Esophagus (tissue), 2 donors: ENCODE measurements at regions not wholly inside any gene's neighbourhood (a gene's known extent, or its start where the extent isn't known, plus 50 kb on each side); places are given as distances from the start of the nearest gene placed in this dataset.

ENCODE experiments used
- H3K27ac ChIP-seq, 2 donors: one replicate each; pipeline ENCODE4 v1.5.1; 2013; ENCODE audit warnings: low read depth in 2 of 2, mild to moderate bottlenecking in 2 of 2, inconsistent platforms in 1 of 2, low read length in 1 of 2, moderate library complexity in 1 of 2
- H3K27me3 ChIP-seq, 2 donors: one replicate each; pipeline ENCODE4 v1.6.1; 2013; ENCODE audit warnings: low read length in 2 of 2, control low read depth in 1 of 2, mild to moderate bottlenecking in 1 of 2; ENCODE audit not compliant: insufficient read depth in 2 of 2, control insufficient read depth in 1 of 2
- H3K36me3 ChIP-seq, 2 donors: one replicate each; pipeline ENCODE4 v1.6.1; 2013; ENCODE audit warnings: low read length in 1 of 2; ENCODE audit not compliant: control insufficient read depth in 2 of 2, insufficient read depth in 2 of 2
- H3K4me1 ChIP-seq, 2 donors: one replicate each; pipeline ENCODE4 v1.6.1; 2013; ENCODE audit warnings: low read length in 1 of 2; ENCODE audit not compliant: control insufficient read depth in 2 of 2, insufficient read depth in 2 of 2
- H3K4me3 ChIP-seq, 2 donors: one replicate each; pipeline ENCODE4 v1.5.1; 2013; ENCODE audit warnings: low read length in 2 of 2, mild to moderate bottlenecking in 2 of 2, low read depth in 1 of 2, moderate library complexity in 1 of 2
- H3K9me3 ChIP-seq, 2 donors: one replicate each; pipeline ENCODE4 v1.6.1; 2013; ENCODE audit warnings: mild to moderate bottlenecking in 2 of 2, low read depth in 1 of 2, low read length in 1 of 2, moderate library complexity in 1 of 2; ENCODE audit not compliant: control insufficient read depth in 2 of 2, insufficient read depth in 1 of 2
- WGBS, 2 donors: extraction: QIAGEN DNeasy Blood & Tissue Kit; methylation state at CpG; one replicate each; pipeline ENCODE4 v1.1.7; 2013; 5-methylcytosine and 5-hydroxymethylcytosine counted together
- donor health status: healthy with polysubstance abuse.
- donor health status: Bipolar disorder and iron deficiency.

- Histone ChIP-seq H3K36me3 (no peaks in the 10 kb centered on the region), H3K27ac (no peak overlapping the region), H3K4me1 (no peaks in the 10 kb centered on the region), H3K4me3 (no peak overlapping the region), H3K27me3 (no peaks in the 10 kb centered on the region), H3K9me3 (no peaks in the 10 kb centered on the region)
- 60 to 69% methylated on average over 1 of the region's 1 CpG for WGBS, 2 donors
These were observed 729.0 kb downstream of the KCNJ3 start for GRCh38 chr2:155427470-155427869.

GRCh38 chr2:155424518-155424917, 726.0 kb downstream of the KCNJ3 start:
- H3K4me3 ChIP-seq: no peak overlapping the region
- WGBS, 2 donors: 69 to 72% methylated on average over 2 of the region's 2 CpGs
- no peaks in the 10 kb centered on the region for H3K4me1 ChIP-seq
- H3K9me3 ChIP-seq: no peaks in the 10 kb centered on the region
- no peaks in the 10 kb centered on the region for H3K36me3 ChIP-seq
- no peak overlapping the region for H3K27ac ChIP-seq
- H3K27me3 ChIP-seq: no peaks in the 10 kb centered on the region

- H3K4me1 ChIP-seq: no peaks in the 10 kb centered on the region
- H3K27ac ChIP-seq: no peak overlapping the region
- no peaks in the 10 kb centered on the region for H3K9me3 ChIP-seq
- 78 to 100% methylated on average over 1 of the region's 1 CpG for WGBS, 2 donors
- H3K4me3 ChIP-seq: no peak overlapping the region
- H3K27me3 ChIP-seq: no peaks in the 10 kb centered on the region
- no peaks in the 10 kb centered on the region for H3K36me3 ChIP-seq
These were observed 720.3 kb downstream of the KCNJ3 start for GRCh38 chr2:155418753-155419152.

- Histone ChIP-seq H3K4me1 (no peaks in the 10 kb centered on the region), H3K9me3 (no peaks in the 10 kb centered on the region), H3K36me3 (no peaks in the 10 kb centered on the region), H3K27ac (no peak overlapping the region), H3K27me3 (no peaks in the 10 kb centered on the region), H3K4me3 (no peak overlapping the region)
- 63 to 82% methylated on average over 1 of the region's 1 CpG for WGBS, 2 donors
These were observed 714.1 kb downstream of the KCNJ3 start for GRCh38 chr2:155412598-155412997.

- Histone ChIP-seq H3K36me3 (no peaks in the 10 kb centered on the region), H3K4me3 (no peak overlapping the region), H3K9me3 (peaks cover 9 to 14% of the 10 kb centered on the region in 2 donors), H3K27me3 (no peaks in the 10 kb centered on the region), H3K27ac (no peak overlapping the region), H3K4me1 (no peaks in the 10 kb centered on the region)
- 79% methylated on average over 3 of the region's 3 CpGs for WGBS, 2 donors
These were observed 706.0 kb downstream of the KCNJ3 start for GRCh38 chr2:155404433-155405002.

- H3K9me3 ChIP-seq: no peaks in the 10 kb centered on the region
- H3K4me3 ChIP-seq: no peak overlapping the region
- H3K4me1 ChIP-seq: no peaks in the 10 kb centered on the region
- no peaks in the 10 kb centered on the region for H3K27me3 ChIP-seq
- H3K36me3 ChIP-seq: no peaks in the 10 kb centered on the region
- no peak overlapping the region for H3K27ac ChIP-seq
These were observed 694.9 kb downstream of the KCNJ3 start for GRCh38 chr2:155393406-155393805.

- Histone ChIP-seq H3K36me3 (no peaks in the 10 kb centered on the region), H3K4me3 (no peak overlapping the region), H3K4me1 (no peaks in the 10 kb centered on the region), H3K27ac (no peak overlapping the region), H3K27me3 (no peaks in the 10 kb centered on the region), H3K9me3 (no peaks in the 10 kb centered on the region)
- WGBS, 2 donors: 42 to 51% methylated on average over 2 of the region's 2 CpGs
These were observed 693.2 kb downstream of the KCNJ3 start for GRCh38 chr2:155391613-155392130.

GRCh38 chr2:155389224-155389623, 690.7 kb downstream of the KCNJ3 start:
- WGBS, 2 donors: 81 to 97% methylated on average over 1 of the region's 1 CpG
- H3K27me3 ChIP-seq: no peaks in the 10 kb centered on the region
- H3K4me3 ChIP-seq: no peak overlapping the region
- H3K4me1 ChIP-seq: no peaks in the 10 kb centered on the region
- no peak overlapping the region for H3K27ac ChIP-seq
- no peaks in the 10 kb centered on the region for H3K36me3 ChIP-seq
- H3K9me3 ChIP-seq: no peaks in the 10 kb centered on the region

GRCh38 chr2:155384555-155385123, 686.1 kb downstream of the KCNJ3 start:
- Histone ChIP-seq H3K36me3 (no peaks in the 10 kb centered on the region), H3K9me3 (no peaks in the 10 kb centered on the region), H3K27ac (no peak overlapping the region), H3K4me3 (no peak overlapping the region), H3K4me1 (no peaks in the 10 kb centered on the region), H3K27me3 (no peaks in the 10 kb centered on the region)
- 74 to 79% methylated on average over 3 of the region's 3 CpGs for WGBS, 2 donors

- Histone ChIP-seq H3K4me3 (no peak overlapping the region), H3K4me1 (no peaks in the 10 kb centered on the region), H3K27me3 (no peaks in the 10 kb centered on the region), H3K9me3 (no peaks in the 10 kb centered on the region), H3K36me3 (no peaks in the 10 kb centered on the region), H3K27ac (no peak overlapping the region)
- 59 to 67% methylated on average over 3 of the region's 3 CpGs for WGBS, 2 donors
These were observed 684.3 kb downstream of the KCNJ3 start for GRCh38 chr2:155382776-155383175.
